Lower lobe of right lung (tissue), 2 donors: ENCODE measurements at regions not wholly inside any gene's neighbourhood (a gene's known extent, or its start where the extent isn't known, plus 50 kb on each side); places are given as distances from the start of the nearest gene placed in this dataset.

Experiments
- ATAC-seq, 2 donors: fragments of 200-7000 bp; cut with Tn5 transposase; one replicate each; pipeline ENCODE4 v1.9.1; 2020 to 2022; ENCODE audit warnings: mild to moderate bottlenecking in 2 of 2, moderate library complexity in 2 of 2
- DNase-seq: peaks from one replicate; pipeline ENCODE4 v3.0.0-alpha.2; 2020
- H3K27ac ChIP-seq: fragments of 200-600 bp; one replicate; pipeline ENCODE4 v1.8.0; 2022
- H3K27me3 ChIP-seq: fragments of 200-600 bp; one replicate; pipeline ENCODE4 v1.8.0; 2022; ENCODE audit warnings: low read depth
- H3K36me3 ChIP-seq: fragments of 200-600 bp; one replicate; pipeline ENCODE4 v1.8.0; 2022; ENCODE audit warnings: mild to moderate bottlenecking
- H3K4me1 ChIP-seq: fragments of 200-600 bp; one replicate; pipeline ENCODE4 v1.8.0; 2022
- H3K4me3 ChIP-seq: fragments of 200-600 bp; one replicate; pipeline ENCODE4 v1.8.0; 2022; ENCODE audit warnings: mild to moderate bottlenecking
- H3K9me3 ChIP-seq: fragments of 200-600 bp; one replicate; pipeline ENCODE4 v1.8.0; 2022
- CTCF ChIP-seq: fragments of 200-600 bp; IDR thresholded peaks from one replicate; pipeline ENCODE4 v1.8.0; 2022; ENCODE audit warnings: antibody characterized with exemption, mild to moderate bottlenecking
- intact Hi-C: fragments of 100-400 bp; cut with DNase I; formaldehyde crosslinking; loops from one replicate; pipeline ENCODE4 v1.11.0; 2022
- donor health status: DM: no; HTN: yes; CAD: no; lungs with severe emphysema.

- intact Hi-C loops: no loop called here
- no peak for TF ChIP-seq CTCF
Measured at GRCh38 chr4:124804584-124804983, 92.1 kb upstream of the ANKRD50 start.

GRCh38 chr4:124804041-124804440 is 91.5 kb upstream of the ANKRD50 start:
- Histone ChIP-seq H3K27me3 (no peaks in the 10 kb centered on the region), H3K4me1 (no peaks in the 10 kb centered on the region), H3K4me3 (no peak overlapping the region), H3K36me3 (no peaks in the 10 kb centered on the region), H3K9me3 (no peaks in the 10 kb centered on the region), H3K27ac (no peak overlapping the region)
- intact Hi-C loops: no loop called here
- no peak for TF ChIP-seq CTCF
- ATAC-seq (no peak), DNase-seq (no peak)

More at GRCh38 chr4:124804584-124804983, 92.1 kb upstream of the ANKRD50 start:
- no peaks in the 10 kb centered on the region for H3K4me1 ChIP-seq
- no peak for DNase-seq
- no peak for ATAC-seq
- H3K27ac ChIP-seq: no peak overlapping the region
- H3K36me3 ChIP-seq: no peaks in the 10 kb centered on the region
- no peaks in the 10 kb centered on the region for H3K9me3 ChIP-seq
- no peak overlapping the region for H3K4me3 ChIP-seq
- H3K27me3 ChIP-seq: no peaks in the 10 kb centered on the region

- DNase-seq (no peak), ATAC-seq (no peak)
- Histone ChIP-seq H3K36me3 (no peaks in the 10 kb centered on the region), H3K9me3 (no peaks in the 10 kb centered on the region), H3K4me3 (no peak overlapping the region), H3K4me1 (no peaks in the 10 kb centered on the region), H3K27me3 (no peaks in the 10 kb centered on the region), H3K27ac (no peak overlapping the region)
- no peak for TF ChIP-seq CTCF
- intact Hi-C loops: no loop called here
Measured at GRCh38 chr4:124803641-124804040, 91.1 kb upstream of the ANKRD50 start.

- intact Hi-C loops: no loop called here
- ATAC-seq (no peak), DNase-seq (no peak)
- no peak for TF ChIP-seq CTCF
- Histone ChIP-seq H3K9me3 (no peaks in the 10 kb centered on the region), H3K4me3 (no peak overlapping the region), H3K27me3 (no peaks in the 10 kb centered on the region), H3K36me3 (no peaks in the 10 kb centered on the region), H3K27ac (no peak overlapping the region), H3K4me1 (no peaks in the 10 kb centered on the region)
Measured at GRCh38 chr4:124803026-124803425, 90.5 kb upstream of the ANKRD50 start.

GRCh38 chr4:124797223-124797622 is 84.7 kb upstream of the ANKRD50 start:
- TF ChIP-seq CTCF: no peak

GRCh38 chr4:124790471-124790870 is 77.9 kb upstream of the ANKRD50 start:
- H3K4me3 ChIP-seq: no peak overlapping the region
- no peak for DNase-seq
- H3K4me1 ChIP-seq: no peaks in the 10 kb centered on the region
- H3K27ac ChIP-seq: no peak overlapping the region
- H3K36me3 ChIP-seq: no peaks in the 10 kb centered on the region
- intact Hi-C loops: no loop called here
- ATAC-seq: no peak
- TF ChIP-seq CTCF: no peak
- H3K27me3 ChIP-seq: no peaks in the 10 kb centered on the region
- no peaks in the 10 kb centered on the region for H3K9me3 ChIP-seq

More at GRCh38 chr4:124797223-124797622, 84.7 kb upstream of the ANKRD50 start:
- no peaks in the 10 kb centered on the region for H3K4me1 ChIP-seq
- H3K4me3 ChIP-seq: no peak overlapping the region
- H3K27me3 ChIP-seq: no peaks in the 10 kb centered on the region
- H3K36me3 ChIP-seq: no peaks in the 10 kb centered on the region
- intact Hi-C loops: no loop called here
- no peak overlapping the region for H3K27ac ChIP-seq
- H3K9me3 ChIP-seq: no peaks in the 10 kb centered on the region
- DNase-seq (no peak), ATAC-seq (no peak)
